A549 (cell line): ENCODE measurements at regions not wholly inside any gene's neighbourhood (a gene's known extent, or its start where the extent isn't known, plus 50 kb on each side); places are given as distances from the start of the nearest gene placed in this dataset.
"Not testable (repeated sequence)": the region's sequence is repeated elsewhere in the genome, so short reads cannot be mapped to it uniquely, and the experiment has no call there.

ENCODE experiments used
- CTCF ChIP-seq: fragments of >200 bp; sonication (Bioruptor Twin); formaldehyde crosslinking; IDR thresholded peaks from 3 replicates; pipeline ENCODE4 v1.5.1; 2016
- POLR2A ChIP-seq: IDR thresholded peaks from 2 replicates; pipeline ENCODE4 v1.6.1; 2012; ENCODE audit warnings: mild to moderate bottlenecking, low read length
- SREBF2 ChIP-seq: fragments of 450-650 bp; IDR thresholded peaks from 2 replicates; pipeline ENCODE4 v1.6.1; 2014; ENCODE audit warnings: mild to moderate bottlenecking, moderate library complexity
- ZFP36 ChIP-seq: fragments of 450-650 bp; IDR thresholded peaks from 2 replicates; pipeline ENCODE4 v1.6.1; 2014; ENCODE audit warnings: borderline replicate concordance; ENCODE audit not compliant: partially characterized antibody

GRCh38 chr18:34331343-34331742, 106.6 kb upstream of the NOL4 start:
- TF ChIP-seq POLR2A, CTCF, ZFP36, SREBF2: not testable (repeated sequence)
